Cardiac muscle cell (in vitro differentiated cells and primary cell): ENCODE measurements at regions not wholly inside any gene's neighbourhood (a gene's known extent, or its start where the extent isn't known, plus 50 kb on each side); places are given as distances from the start of the nearest gene placed in this dataset.

Source experiments
- DNase-seq, 2 donors: peaks; one replicate each; pipeline versions ENCODE4 v3.0.0 to v3.0.0-alpha.2; 2010 to 2017; ENCODE audit warnings: low read depth in 1 of 2, low spot score in 1 of 2
- H3K27ac ChIP-seq: fragments of 200-600 bp; sonication (generic); 2 replicates; pipeline ENCODE4 v1.5.1; 2016
- H3K27me3 ChIP-seq: fragments of 200-600 bp; sonication (generic); 2 replicates; pipeline ENCODE4 v1.6.0; 2016; ENCODE audit warnings: control low read depth
- H3K36me3 ChIP-seq: fragments of 200-600 bp; sonication (generic); 2 replicates; pipeline ENCODE4 v1.5.1; 2016; ENCODE audit warnings: control low read depth
- H3K4me1 ChIP-seq: fragments of 200-600 bp; sonication (generic); 2 replicates; pipeline ENCODE4 v1.8.1; 2017; ENCODE audit warnings: low read depth, mild to moderate bottlenecking, mixed run types
- H3K4me3 ChIP-seq: fragments of 200-600 bp; sonication (generic); 2 replicates; pipeline ENCODE4 v1.5.1; 2016; ENCODE audit warnings: mild to moderate bottlenecking
- H3K9me3 ChIP-seq: fragments of 200-600 bp; sonication (generic); 2 replicates; pipeline ENCODE4 v1.5.1; 2017; ENCODE audit warnings: low read depth, mild to moderate bottlenecking, control low read depth
- TF ChIP-seq, protein P1 (sequence below): IDR thresholded peaks from 2 replicates; pipeline ENCODE4 v1.5.1; 2012; ENCODE audit warnings: low read depth, mild to moderate bottlenecking, low read length

DNA sequence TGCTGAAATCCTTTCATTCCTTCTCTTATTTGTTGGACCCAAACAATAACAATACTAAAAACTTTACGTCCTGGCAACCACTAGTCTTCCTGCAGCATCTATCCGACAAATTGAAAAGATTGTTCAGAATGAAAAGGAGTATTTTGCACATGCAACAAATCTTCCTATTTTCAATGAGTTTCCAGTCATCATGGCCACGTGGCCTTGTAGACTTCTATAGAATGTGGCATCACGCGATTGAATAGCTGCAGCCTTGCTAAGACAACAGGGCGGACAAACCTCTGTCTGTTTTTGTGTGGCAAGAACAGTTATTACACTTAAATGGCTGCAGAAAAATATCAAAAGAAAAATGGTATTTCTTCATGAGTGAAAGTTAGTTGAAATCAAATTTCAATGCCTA is 297.9 kb upstream of the LCORL start:
- no peak for DNase-seq
- H3K4me1 ChIP-seq = no peaks in the 10 kb centered on the region
- TF ChIP-seq, protein P1, sequence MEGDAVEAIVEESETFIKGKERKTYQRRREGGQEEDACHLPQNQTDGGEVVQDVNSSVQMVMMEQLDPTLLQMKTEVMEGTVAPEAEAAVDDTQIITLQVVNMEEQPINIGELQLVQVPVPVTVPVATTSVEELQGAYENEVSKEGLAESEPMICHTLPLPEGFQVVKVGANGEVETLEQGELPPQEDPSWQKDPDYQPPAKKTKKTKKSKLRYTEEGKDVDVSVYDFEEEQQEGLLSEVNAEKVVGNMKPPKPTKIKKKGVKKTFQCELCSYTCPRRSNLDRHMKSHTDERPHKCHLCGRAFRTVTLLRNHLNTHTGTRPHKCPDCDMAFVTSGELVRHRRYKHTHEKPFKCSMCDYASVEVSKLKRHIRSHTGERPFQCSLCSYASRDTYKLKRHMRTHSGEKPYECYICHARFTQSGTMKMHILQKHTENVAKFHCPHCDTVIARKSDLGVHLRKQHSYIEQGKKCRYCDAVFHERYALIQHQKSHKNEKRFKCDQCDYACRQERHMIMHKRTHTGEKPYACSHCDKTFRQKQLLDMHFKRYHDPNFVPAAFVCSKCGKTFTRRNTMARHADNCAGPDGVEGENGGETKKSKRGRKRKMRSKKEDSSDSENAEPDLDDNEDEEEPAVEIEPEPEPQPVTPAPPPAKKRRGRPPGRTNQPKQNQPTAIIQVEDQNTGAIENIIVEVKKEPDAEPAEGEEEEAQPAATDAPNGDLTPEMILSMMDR = no peak
- H3K4me3 ChIP-seq = no peak overlapping the region
- H3K27ac ChIP-seq = no peak overlapping the region
- no peaks in the 10 kb centered on the region for H3K36me3 ChIP-seq
- H3K9me3 ChIP-seq = no peaks in the 10 kb centered on the region
- H3K27me3 ChIP-seq = no peaks in the 10 kb centered on the region

DNA sequence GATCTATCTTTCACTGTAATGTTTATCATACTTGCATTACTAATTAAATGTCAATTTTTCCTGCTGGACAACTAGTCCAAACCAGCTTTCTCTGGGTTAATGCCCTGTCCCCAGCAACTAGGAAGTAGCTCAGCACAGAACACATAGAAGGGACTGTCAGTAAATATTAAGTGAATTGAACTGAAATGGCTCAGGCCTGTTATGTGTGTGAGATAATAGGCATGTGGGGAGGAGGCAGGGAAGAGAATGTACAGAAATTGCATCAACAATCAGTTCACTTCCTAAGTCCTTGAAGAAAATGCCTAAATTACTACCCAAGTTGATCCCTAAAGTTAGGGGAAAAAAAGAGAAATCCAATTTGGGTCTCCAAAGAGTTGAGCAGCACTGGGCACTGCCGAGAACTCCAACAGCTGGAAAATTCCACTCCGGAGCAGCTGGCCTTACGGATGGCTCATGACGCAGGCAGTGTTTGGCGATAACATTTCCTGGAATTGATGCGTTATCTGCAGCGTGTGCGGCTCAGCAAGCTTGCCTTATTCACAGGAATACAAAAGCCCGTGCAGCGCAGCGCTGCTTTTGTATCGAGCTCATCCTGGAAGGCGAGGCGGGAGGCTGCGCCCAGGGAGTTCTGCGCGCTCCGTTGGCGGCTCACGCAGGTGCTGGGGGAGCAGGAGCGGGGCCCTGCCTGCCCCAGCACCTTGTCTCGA is 297.3 kb upstream of the LCORL start:
- no peaks in the 10 kb centered on the region for H3K9me3 ChIP-seq
- H3K27ac ChIP-seq = no peak overlapping the region
- H3K4me1 ChIP-seq = no peaks in the 10 kb centered on the region
- TF ChIP-seq, protein P1 = no peak
- H3K36me3 ChIP-seq = no peaks in the 10 kb centered on the region
- no peak overlapping the region for H3K4me3 ChIP-seq
- peak in 1 of 2 donors; percentile 88 for DNase-seq
- no peaks in the 10 kb centered on the region for H3K27me3 ChIP-seq

DNA sequence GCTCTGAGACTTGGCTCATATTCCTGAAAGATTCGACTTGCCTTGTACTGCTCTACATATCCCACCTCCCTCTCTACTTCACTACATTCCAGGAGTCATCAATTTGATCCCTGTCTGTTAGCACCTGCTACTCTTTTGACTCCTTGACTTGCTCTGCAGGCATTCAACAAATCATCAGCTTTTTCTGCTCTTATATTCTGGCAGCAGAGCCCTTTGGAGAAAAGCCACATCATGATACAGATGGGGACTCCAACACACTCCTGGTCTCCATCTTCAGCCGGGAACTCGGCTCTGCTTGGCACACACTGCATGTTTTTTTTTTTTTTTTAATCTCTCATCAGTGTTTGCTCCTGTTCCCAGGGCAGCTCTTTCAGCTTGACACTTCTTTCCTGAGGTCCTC is 293.2 kb upstream of the LCORL start:
- H3K9me3 ChIP-seq = no peaks in the 10 kb centered on the region
- H3K4me3 ChIP-seq = no peak overlapping the region
- H3K4me1 ChIP-seq = no peaks in the 10 kb centered on the region
- DNase-seq = peak in 1 of 2 donors; percentile 7
- H3K27ac ChIP-seq = no peak overlapping the region
- no peaks in the 10 kb centered on the region for H3K27me3 ChIP-seq
- H3K36me3 ChIP-seq = no peaks in the 10 kb centered on the region
- TF ChIP-seq, protein P1 = no peak

DNA sequence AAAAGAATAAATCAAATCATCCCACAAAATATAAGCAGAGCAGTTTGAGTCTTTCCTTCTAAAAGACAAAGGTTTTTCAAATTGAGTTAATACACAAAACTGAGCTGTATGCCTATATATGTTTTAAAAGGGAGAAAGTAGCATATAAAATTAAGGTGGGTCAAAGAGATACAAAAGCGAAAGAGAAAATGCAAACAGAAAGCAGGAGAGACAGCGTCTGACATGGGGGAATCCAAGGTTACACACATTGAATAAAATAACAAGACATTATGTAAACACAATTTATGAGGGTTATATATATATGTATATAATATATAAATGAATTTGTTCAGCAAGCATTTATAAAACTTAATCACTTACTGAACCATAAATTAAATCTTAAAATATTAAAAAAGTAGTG is 276.1 kb upstream of the LCORL start:
- no peaks in the 10 kb centered on the region for H3K27me3 ChIP-seq
- H3K27ac ChIP-seq = no peak overlapping the region
- H3K4me1 ChIP-seq = no peaks in the 10 kb centered on the region
- H3K9me3 ChIP-seq = no peaks in the 10 kb centered on the region
- no peak for DNase-seq
- no peaks in the 10 kb centered on the region for H3K36me3 ChIP-seq
- TF ChIP-seq, protein P1 = no peak
- no peak overlapping the region for H3K4me3 ChIP-seq

DNA sequence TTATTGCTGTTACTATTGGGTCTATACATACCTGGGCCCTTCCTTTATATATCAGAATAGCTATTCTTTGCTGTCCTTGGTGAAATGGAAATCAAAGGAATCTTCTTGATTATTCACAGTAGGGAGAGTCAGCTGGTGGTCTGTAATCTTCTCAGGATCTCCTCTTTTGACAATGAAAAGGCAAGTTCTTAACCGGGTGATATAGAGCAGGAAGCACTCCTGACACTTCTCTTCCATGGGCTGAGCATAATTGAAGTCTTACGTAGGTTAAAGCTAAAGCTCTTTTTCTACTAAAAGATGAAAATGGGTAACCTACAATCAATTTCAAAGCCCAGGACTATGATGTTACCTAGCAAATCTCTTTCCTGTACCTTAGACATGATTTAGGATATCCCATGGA is 274.9 kb upstream of the LCORL start:
- Histone ChIP-seq H3K4me1 (no peaks in the 10 kb centered on the region), H3K9me3 (no peaks in the 10 kb centered on the region), H3K27ac (no peak overlapping the region), H3K27me3 (no peaks in the 10 kb centered on the region), H3K4me3 (no peak overlapping the region), H3K36me3 (no peaks in the 10 kb centered on the region)
- TF ChIP-seq, protein P1 = no peak
- DNase-seq = no peak
